Lower lobe of right lung (tissue), 2 donors: ENCODE measurements at regions not wholly inside any gene's neighbourhood (a gene's known extent, or its start where the extent isn't known, plus 50 kb on each side); places are given as distances from the start of the nearest gene placed in this dataset.
"Not testable (repeated sequence)": the region's sequence is repeated elsewhere in the genome, so short reads cannot be mapped to it uniquely, and the experiment has no call there.

Experiments
- ATAC-seq, 2 donors: fragments of 200-7000 bp; cut with Tn5 transposase; one replicate each; pipeline ENCODE4 v1.9.1; 2020 to 2022; ENCODE audit warnings: mild to moderate bottlenecking in 2 of 2, moderate library complexity in 2 of 2
- DNase-seq: peaks from one replicate; pipeline ENCODE4 v3.0.0-alpha.2; 2020
- H3K27ac ChIP-seq: fragments of 200-600 bp; one replicate; pipeline ENCODE4 v1.8.0; 2022
- H3K27me3 ChIP-seq: fragments of 200-600 bp; one replicate; pipeline ENCODE4 v1.8.0; 2022; ENCODE audit warnings: low read depth
- H3K36me3 ChIP-seq: fragments of 200-600 bp; one replicate; pipeline ENCODE4 v1.8.0; 2022; ENCODE audit warnings: mild to moderate bottlenecking
- H3K4me1 ChIP-seq: fragments of 200-600 bp; one replicate; pipeline ENCODE4 v1.8.0; 2022
- H3K4me3 ChIP-seq: fragments of 200-600 bp; one replicate; pipeline ENCODE4 v1.8.0; 2022; ENCODE audit warnings: mild to moderate bottlenecking
- H3K9me3 ChIP-seq: fragments of 200-600 bp; one replicate; pipeline ENCODE4 v1.8.0; 2022
- intact Hi-C: fragments of 100-400 bp; cut with DNase I; formaldehyde crosslinking; loops from one replicate; pipeline ENCODE4 v1.11.0; 2022
- TF ChIP-seq, protein P1 (sequence below): fragments of 200-600 bp; IDR thresholded peaks from one replicate; pipeline ENCODE4 v1.8.0; 2022; ENCODE audit warnings: antibody characterized with exemption, mild to moderate bottlenecking
- donor health status: DM: no; HTN: yes; CAD: no; lungs with severe emphysema.

DNA sequence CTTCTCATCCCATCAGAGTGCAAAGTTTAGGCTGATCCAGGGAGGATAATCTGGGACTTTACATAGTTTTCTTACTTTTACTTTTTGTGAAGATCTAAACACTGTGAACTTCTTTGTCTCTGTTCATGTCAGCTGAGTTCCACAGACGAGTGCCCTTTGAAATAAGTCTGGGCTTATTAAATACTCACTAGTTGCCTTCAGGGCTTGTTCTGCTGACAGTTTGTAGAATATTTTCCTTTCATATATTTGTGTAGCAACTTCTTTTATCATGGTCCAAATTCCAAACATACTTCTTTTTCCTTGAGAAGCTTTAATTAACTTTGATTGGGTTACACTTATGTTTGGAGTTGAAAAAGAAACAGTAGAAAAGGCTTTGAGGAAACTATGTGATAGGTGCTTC, 109.6 kb downstream of the SH2D1A start:
- TF ChIP-seq, protein P1, sequence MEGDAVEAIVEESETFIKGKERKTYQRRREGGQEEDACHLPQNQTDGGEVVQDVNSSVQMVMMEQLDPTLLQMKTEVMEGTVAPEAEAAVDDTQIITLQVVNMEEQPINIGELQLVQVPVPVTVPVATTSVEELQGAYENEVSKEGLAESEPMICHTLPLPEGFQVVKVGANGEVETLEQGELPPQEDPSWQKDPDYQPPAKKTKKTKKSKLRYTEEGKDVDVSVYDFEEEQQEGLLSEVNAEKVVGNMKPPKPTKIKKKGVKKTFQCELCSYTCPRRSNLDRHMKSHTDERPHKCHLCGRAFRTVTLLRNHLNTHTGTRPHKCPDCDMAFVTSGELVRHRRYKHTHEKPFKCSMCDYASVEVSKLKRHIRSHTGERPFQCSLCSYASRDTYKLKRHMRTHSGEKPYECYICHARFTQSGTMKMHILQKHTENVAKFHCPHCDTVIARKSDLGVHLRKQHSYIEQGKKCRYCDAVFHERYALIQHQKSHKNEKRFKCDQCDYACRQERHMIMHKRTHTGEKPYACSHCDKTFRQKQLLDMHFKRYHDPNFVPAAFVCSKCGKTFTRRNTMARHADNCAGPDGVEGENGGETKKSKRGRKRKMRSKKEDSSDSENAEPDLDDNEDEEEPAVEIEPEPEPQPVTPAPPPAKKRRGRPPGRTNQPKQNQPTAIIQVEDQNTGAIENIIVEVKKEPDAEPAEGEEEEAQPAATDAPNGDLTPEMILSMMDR, result no peak
- H3K27me3 ChIP-seq, result no peaks in the 10 kb centered on the region
- DNase-seq (no peak), ATAC-seq (no peak)
- intact Hi-C loops, result no loop called here
- H3K4me3 ChIP-seq, result no peak overlapping the region
- no peaks in the 10 kb centered on the region for H3K9me3 ChIP-seq
- no peaks in the 10 kb centered on the region for H3K36me3 ChIP-seq
- no peaks in the 10 kb centered on the region for H3K4me1 ChIP-seq
- H3K27ac ChIP-seq, result no peak overlapping the region

DNA sequence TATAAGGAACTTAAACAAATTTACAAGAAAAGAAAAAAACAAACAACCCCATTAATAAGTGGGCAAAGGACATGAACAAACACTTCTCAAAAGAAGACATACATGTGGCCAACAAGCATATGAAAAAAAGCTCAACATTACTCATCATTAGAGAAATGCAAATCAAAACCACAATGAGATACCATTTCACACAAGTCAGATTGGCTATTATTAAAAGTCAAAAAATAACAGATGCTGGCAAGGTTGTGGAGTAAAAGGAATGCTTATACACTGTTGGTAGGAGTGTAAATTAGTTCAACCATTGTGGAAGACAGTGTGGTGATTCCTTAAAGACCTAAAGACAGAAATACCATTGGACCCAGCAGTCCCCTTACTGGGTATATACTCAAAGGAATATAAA, 113.5 kb downstream of the SH2D1A start:
- DNase-seq, intact Hi-C loops, H3K27me3 ChIP-seq, H3K27ac ChIP-seq, H3K36me3 ChIP-seq, H3K4me3 ChIP-seq, H3K9me3 ChIP-seq, ATAC-seq, H3K4me1 ChIP-seq: not testable (repeated sequence)

DNA sequence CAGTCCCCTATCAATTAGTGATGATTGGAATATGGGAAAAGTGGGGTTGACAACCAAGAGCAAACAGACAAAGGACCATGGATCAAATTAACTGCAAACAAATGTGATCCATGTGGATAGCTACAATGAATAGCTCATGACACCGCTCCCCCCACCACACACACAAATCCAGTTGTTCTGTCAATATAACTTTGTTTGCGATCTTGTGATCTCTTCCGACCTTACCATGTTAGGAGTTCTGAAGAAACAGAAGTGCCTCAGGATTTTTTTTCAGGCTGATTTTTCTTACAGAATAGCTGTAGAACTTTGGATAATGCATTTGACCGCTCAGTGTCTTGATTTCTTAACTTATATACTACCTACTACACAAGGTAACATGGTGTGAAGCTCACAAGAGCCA, 116.6 kb downstream of the SH2D1A start:
- Histone ChIP-seq H3K27ac (no peak overlapping the region), H3K4me3 (no peak overlapping the region), H3K9me3 (no peaks in the 10 kb centered on the region), H3K36me3 (no peaks in the 10 kb centered on the region), H3K27me3 (no peaks in the 10 kb centered on the region), H3K4me1 (no peaks in the 10 kb centered on the region)
- intact Hi-C loops, result no loop called here
- ATAC-seq, result no peak
- DNase-seq, result no peak
- TF ChIP-seq, protein P1, result no peak

DNA sequence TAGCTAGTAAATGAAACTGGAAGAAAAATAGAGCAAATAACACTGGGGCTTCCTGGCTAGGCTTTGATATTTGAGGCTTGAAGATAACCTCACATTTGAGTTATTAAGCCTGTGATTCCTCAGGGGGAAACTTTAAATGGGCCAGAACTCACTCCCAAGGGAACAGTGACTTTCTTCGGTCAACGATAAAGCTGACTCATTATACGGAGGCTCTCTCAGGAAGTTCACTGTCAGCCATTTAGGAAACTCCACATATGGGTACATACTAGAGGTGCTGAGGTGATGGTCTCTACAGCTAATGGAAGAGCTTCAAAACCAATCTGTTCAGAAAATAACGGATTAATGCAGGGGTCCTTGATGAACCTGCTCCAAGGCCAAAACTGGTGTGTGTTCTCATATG, 120.8 kb downstream of the SH2D1A start:
- Histone ChIP-seq H3K9me3 (no peaks in the 10 kb centered on the region), H3K4me1 (no peaks in the 10 kb centered on the region), H3K4me3 (no peak overlapping the region), H3K27me3 (no peaks in the 10 kb centered on the region), H3K36me3 (no peaks in the 10 kb centered on the region), H3K27ac (no peak overlapping the region)
- TF ChIP-seq, protein P1, result no peak
- DNase-seq (no peak), ATAC-seq (no peak)
- intact Hi-C loops, result no loop called here

DNA sequence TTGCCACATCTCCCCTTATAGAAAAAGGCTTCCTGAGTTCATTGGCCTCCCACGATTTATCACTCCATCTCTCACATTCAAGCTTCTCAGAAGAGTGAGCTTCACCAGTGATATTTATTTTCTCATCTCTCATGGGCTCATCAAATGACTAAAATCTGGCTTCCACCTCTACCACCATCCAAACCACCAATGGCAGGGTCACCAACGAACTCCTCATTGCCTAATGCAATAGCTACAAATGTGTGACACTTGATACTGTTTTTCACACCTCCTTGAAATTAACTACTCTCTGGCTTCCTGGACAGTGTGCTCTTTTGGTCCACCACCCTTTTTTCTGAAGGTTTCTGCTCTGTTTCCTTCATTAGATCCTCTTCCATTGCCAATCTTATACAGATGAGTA, 129.0 kb downstream of the SH2D1A start:
- Histone ChIP-seq H3K27ac (no peak overlapping the region), H3K9me3 (no peaks in the 10 kb centered on the region), H3K27me3 (no peaks in the 10 kb centered on the region), H3K36me3 (no peaks in the 10 kb centered on the region), H3K4me3 (no peak overlapping the region), H3K4me1 (no peaks in the 10 kb centered on the region)
- intact Hi-C loops, result no loop called here
- ATAC-seq (no peak), DNase-seq (no peak)
- TF ChIP-seq, protein P1, result no peak

DNA sequence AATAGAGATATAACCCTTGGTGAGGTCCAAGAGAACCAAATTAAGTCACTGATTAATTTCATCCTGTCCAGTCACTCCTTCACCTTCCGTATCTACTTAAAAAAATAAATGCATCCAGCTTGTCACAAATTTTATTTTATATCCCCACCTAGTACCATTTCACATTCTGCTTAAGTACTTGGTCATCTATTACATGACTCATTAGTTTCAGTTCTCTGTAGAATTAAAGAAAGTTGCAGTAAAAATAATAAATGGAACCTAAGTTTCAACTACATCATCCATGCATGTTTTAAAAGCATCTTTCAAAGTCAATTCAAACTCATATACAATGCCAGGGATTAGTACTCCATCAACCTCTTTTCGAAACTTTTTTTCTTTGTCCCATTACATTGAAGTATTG, 130.2 kb downstream of the SH2D1A start:
- intact Hi-C loops, result no loop called here
- no peaks in the 10 kb centered on the region for H3K27me3 ChIP-seq
- TF ChIP-seq, protein P1, result no peak

More for the DNA sequence above, 130.2 kb downstream of the SH2D1A start:
- no peak overlapping the region for H3K27ac ChIP-seq
- DNase-seq (no peak), ATAC-seq (no peak)
- H3K4me1 ChIP-seq, result no peaks in the 10 kb centered on the region
- no peak overlapping the region for H3K4me3 ChIP-seq
- no peaks in the 10 kb centered on the region for H3K36me3 ChIP-seq
- no peaks in the 10 kb centered on the region for H3K9me3 ChIP-seq
